ENCODE measurements at regions not wholly inside any gene's neighbourhood (a gene's known extent, or its start where the extent isn't known, plus 50 kb on each side); places are given as distances from the start of the nearest gene placed in this dataset.

DNA sequence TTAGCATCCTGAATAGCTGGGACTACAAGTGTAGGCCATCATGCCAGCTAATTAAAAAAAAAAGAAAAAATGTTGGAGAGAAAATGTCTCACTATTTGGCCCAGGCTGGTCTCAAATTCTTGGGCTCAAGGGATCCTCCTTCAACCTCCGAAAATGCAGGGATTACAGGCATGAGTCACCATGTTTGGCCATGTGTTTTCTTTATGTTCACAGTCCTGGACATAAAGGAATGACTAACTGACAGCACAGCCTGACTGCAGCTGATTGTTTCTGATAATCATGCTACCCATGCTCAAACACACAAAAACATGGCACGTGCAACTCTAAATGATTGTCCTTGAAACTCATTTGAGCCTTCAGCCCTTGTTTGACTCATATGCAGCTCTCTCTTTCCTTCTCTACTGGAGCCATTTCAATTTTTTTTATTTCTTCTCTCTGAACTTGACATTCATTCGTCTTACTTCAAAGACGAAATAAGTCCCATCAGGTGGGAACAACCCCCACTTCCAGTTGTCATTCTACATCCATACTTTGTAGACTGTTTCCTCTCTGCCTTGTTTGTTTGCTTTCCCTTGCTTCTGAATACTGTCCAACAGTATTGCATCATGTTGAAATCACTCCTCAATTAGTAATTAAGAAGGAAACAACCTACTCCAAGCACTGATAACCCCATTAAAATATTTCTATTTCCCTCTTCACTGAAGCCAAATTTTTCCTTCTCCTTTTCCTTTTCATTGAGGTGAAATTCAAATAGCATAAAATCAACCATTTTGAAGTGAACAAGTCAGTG is 413.0 kb downstream of the BMP2 start:
- no peak for DNase-seq

GRCh38 chr20:7189231-7189630 is 421.7 kb downstream of the BMP2 start:
- DNase-seq, result no peak

DNA sequence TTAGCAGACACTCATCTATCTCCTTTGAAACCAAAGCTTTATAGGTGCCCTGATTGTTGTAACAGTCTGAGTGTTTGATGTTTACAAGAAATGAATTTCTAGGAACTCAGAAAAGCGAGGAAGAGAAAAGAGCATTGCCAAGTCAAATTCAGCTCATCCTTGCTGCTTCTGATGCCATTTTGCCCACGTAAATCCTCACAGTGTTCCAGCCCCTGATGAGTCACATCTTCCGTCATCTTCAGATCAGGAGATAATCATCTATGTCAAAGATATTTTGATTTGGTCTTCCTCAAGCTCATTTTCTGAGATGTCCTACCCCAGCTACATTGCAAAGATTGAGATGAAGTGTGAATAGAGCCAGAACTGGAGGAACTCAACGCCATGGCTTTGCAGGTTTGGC is 426.2 kb downstream of the BMP2 start:
- no peak for DNase-seq

GRCh38 chr20:7195704-7196103 is 428.2 kb downstream of the BMP2 start:
- DNase-seq, result no peak

- DNase-seq, result no peak
Measured at GRCh38 chr20:7196481-7196880, 429.0 kb downstream of the BMP2 start.

DNA sequence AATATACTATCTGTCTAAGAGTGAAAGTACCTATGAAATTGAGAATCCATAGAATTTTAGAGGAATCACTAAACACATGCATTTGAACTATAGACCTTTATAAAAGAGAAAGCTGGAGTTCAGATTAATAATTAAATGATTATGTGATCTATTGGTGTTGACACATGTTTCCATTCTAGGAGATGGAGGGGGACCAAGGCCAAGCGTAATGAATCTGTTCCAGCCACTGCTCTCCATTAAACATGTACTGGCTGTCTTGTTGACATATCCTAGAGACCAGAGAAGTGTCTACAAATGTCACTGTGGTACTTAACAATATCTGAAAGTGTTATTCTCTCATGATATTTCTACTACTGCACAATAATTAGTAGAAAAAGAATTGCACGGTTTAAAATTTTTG is 432.4 kb downstream of the BMP2 start:
- no peak for DNase-seq

DNA sequence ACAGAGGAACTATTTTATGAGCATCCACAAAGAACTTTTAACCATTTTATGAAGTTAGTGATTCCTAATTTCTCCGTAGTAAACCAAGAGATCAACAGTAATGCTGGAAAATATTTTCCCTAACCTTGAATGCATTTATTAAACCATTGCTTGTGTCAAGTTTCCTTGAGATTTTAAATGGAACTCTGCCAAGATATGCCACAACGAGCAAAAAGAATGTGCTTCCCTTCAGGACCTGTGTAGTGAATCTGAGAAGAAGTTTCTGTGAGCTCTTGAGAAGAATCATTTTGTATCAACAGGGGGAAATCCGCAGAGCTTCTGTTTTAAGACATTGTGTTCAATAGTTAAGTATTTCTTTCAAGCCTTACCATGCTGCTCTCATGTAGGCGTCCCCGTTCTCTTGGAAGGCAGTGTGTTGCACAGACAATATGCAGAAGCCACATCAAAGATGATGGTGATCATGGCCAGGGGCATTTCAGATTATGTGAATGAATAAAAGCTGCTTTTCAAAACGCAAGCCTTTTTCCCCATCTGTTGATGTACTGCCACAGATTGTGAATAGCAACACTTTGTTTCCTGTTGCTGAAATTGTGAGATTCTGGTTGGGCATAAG is 439.8 kb downstream of the BMP2 start:
- no peak for DNase-seq

- DNase-seq, result no peak
Measured at GRCh38 chr20:7210910-7211309, 443.4 kb downstream of the BMP2 start.

DNA sequence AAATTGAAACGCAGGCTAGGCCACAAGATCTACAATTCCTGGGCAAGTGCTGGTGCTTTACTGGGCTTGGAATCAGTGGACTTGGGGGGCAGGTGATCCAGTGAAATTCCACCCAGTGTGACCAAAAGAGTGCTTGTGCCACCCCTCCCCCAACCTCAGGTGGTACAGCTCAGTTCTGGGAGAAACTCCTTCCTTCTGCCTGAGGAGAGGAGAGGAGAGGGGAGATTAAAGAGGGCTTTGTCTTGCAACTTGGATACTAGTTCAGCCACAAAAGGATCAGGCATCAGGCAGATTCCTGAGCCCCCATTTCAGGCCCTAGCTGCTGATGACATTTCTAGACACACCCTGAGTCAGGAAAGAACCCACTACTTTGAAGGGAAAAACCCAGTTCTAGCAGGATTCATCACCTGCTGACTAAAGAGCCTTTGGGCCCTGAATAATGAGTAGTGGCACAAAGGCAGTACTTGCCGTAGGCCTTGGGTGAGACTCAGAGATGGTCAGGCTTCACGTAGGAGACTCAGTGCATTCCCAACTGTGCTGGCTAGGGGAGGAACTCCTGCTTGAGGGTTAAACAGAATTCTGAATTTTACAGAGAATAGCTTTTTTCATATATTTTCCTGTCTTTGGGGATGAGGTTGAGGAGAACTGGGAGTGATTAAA is 446.7 kb downstream of the BMP2 start:
- DNase-seq, result no peak

- no peak for DNase-seq
Measured at GRCh38 chr20:7217606-7218005, 450.1 kb downstream of the BMP2 start.

GRCh38 chr20:7220755-7221154 is 453.3 kb downstream of the BMP2 start:
- no peak for DNase-seq

- no peak for DNase-seq
Measured at GRCh38 chr20:7226156-7226555, 458.7 kb downstream of the BMP2 start.

DNA sequence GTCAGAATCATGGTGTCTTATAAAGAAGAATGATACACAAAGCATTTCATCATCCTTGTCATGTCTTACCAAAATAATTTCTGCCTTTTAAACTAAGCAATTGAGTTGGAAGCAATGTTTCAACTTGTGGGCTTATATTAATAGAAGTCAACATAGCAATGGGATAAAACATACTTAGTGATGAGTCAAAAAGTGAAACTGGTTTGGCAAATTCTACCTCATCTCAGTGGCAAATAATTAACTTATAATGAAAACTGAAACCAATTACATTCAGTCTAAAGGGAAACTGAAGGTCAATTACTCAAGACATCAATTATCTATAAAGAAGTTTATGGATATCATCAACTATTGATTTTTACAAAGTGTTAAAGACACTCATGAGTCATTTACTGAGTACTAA is 463.8 kb downstream of the BMP2 start:
- DNase-seq, result no peak

GRCh38 chr20:7232796-7233195 is 465.3 kb downstream of the BMP2 start:
- DNase-seq, result no peak

- no peak for DNase-seq
Measured at GRCh38 chr20:7237251-7237650, 469.8 kb downstream of the BMP2 start.

DNA sequence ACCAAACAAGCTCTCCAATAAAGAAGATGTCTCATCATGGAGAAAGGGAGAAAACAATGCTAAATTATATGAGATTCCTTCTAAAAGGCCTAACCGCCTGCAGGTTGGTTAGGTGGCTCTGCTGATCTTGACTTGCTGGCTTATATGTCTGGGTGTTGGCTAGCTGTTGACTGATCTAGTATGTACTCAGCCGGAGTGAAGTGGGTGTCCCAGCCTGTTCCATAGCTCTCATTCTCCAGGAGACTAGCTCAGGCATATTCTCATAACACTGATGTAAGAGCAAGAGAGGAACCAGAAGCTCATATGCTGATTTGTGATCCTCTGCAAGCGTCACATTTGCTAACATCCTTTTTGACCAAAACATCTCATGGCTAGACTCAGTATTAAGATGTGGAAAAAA is 473.0 kb downstream of the BMP2 start:
- DNase-seq, result no peak

GRCh38 chr20:7248281-7249201 is 481.1 kb downstream of the BMP2 start:
- no peak for DNase-seq

GRCh38 chr20:7250337-7250736 is 482.9 kb downstream of the BMP2 start:
- DNase-seq, result no peak

DNA sequence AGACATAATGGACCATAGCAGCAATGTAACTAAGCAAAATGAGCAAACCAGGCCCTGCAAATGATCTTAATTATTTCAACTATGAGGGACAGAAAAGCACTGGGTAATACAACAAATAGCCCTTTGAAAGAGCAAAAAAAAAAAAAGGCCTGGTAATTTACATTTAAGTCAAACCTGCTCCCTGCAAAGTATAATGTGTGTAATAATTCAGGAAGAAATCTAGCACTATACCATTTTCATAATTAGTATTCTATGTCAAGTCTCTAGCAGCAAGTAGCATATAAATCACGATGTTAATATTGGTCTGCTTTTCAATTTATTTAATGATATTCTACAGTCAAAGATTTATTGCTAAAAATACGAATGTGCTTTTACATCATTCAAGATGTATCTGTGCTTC is 489.6 kb downstream of the BMP2 start:
- no peak for DNase-seq

GRCh38 chr20:7257692-7258466 is 490.4 kb downstream of the BMP2 start:
- DNase-seq, result no peak

- DNase-seq, result no peak
Measured at GRCh38 chr20:7262803-7263202, 495.3 kb downstream of the BMP2 start.

- DNase-seq, result no peak
Measured at GRCh38 chr20:7264137-7264536, 496.7 kb downstream of the BMP2 start.

Measured in activated CD4-positive, alpha-beta T cell treated with anti-CD3 and anti-CD28 coated beads, Interleukin-2, amount 50 U/mL, for 48 hours (primary cell).